GM18505 (cell line): ENCODE measurements at regions not wholly inside any gene's neighbourhood (a gene's known extent, or its start where the extent isn't known, plus 50 kb on each side); places are given as distances from the start of the nearest gene placed in this dataset.

ENCODE experiments used
- ATAC-seq: cut with Tn5 transposase; IDR thresholded peaks from one replicate; pipeline ENCODE4 v1.9.1; 2021; ENCODE audit not compliant: unreplicated experiment
- POLR2A ChIP-seq: IDR thresholded peaks from 4 replicates; pipeline ENCODE4 v1.6.1; 2011; ENCODE audit warnings: borderline replicate concordance; ENCODE audit not compliant: insufficient read depth, insufficient read length; ENCODE audit errors: extremely low read depth

DNA sequence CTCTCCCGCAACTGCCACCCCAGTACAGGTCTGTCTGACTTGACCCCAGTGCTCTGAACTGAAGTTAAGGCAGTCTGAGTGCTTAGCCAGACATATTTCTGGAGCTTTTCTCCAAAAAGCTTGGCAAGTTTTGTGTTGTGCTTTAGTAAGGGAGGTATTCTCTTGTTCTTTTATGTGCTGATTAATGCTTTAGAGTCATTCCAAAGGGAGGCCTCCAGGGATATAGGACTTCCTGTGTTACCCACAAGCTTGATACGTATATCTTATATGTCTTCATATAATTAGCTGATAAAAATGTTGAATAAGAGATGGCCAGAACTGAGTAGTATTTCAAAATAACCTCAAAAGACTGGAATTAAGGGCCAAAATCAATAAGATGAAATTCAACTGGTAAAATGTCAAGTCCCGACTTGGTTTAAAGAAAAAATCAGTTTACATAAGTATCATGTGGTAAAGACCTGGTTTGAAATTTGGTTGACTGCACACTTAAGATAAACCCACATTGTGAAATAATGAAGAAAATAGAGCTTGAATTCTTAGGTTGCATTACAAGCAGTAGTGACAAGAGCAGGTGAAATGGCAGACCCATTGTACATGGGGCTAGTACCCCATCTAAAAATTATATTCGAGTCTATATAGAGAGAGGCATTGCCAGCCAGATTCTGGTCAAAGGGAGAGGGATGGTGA lies 226.9 kb downstream of the SNX19 start:
- ATAC-seq, result no peak

GRCh38 chr11:130691581-130691980 lies 224.7 kb downstream of the SNX19 start:
- ATAC-seq, result no peak
- no peak for TF ChIP-seq POLR2A

More for the DNA sequence above, 226.9 kb downstream of the SNX19 start:
- TF ChIP-seq POLR2A, result no peak

- no peak for ATAC-seq
- TF ChIP-seq POLR2A, result no peak
Measured at GRCh38 chr11:130692220-130692619, 224.1 kb downstream of the SNX19 start.

- no peak for ATAC-seq
- TF ChIP-seq POLR2A, result no peak
Measured at GRCh38 chr11:130693543-130693942, 222.7 kb downstream of the SNX19 start.

GRCh38 chr11:130694488-130695045 lies 221.7 kb downstream of the SNX19 start:
- no peak for TF ChIP-seq POLR2A
- ATAC-seq, result no peak

- ATAC-seq, result no peak
- TF ChIP-seq POLR2A, result no peak
Measured at GRCh38 chr11:130698174-130698573, 218.1 kb downstream of the SNX19 start.

- TF ChIP-seq POLR2A, result no peak
Measured at GRCh38 chr11:130699561-130699960, 216.7 kb downstream of the SNX19 start.

DNA sequence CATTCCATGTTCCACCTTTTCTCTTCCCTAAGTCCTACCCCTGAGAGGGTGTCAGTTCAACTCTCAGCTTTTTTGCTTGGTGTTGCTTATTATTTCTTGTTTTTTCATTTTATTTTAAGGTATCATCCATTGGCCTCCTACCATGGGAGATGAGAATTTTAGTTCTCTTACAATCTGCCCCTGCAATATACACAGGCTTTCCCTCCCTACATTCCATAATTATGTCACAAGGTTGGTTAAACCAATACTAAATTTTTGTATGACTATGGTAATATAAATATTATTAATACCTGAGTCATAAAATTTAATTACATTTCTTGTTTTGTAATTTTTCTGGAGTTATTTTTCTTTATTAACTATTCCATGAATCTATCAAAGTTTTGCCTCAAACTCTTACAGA lies 216.2 kb downstream of the SNX19 start:
- TF ChIP-seq POLR2A, result no peak
- ATAC-seq, result no peak

More at GRCh38 chr11:130699561-130699960, 216.7 kb downstream of the SNX19 start:
- ATAC-seq, result no peak

DNA sequence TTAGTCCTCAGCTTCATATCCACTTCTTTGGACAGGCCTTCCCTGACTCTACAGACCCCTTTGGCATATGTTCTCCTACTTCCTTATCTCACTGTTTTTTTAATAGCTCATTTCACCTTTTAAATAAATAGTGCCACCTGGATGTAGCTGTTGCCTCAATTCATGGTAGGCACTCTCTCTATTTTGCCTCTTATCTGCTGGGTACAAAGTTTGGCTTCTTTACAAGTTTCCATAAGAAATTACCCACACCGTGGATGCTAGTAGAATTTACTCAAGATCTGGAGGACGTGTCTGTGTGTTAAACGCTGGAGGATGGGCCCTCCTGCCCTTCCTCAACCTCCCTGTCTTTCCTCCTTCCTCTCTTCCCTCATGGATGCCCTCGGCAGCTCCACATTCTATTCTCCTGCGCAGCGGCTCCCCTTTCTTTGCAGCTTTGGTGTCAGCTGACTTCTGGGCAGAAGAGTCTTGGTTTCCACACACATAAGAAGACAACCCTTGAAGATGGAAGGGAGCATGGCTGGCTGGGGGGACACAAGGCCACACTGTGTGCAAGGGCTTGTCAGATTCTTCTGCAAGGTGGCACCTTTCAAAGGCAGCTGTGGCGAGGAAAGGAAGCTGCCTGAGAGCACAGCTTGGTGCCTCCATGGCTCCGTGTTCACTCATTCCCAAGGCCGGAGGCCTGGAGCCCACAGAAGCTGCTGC lies 212.6 kb downstream of the SNX19 start:
- ATAC-seq, result no peak
- TF ChIP-seq POLR2A, result no peak

DNA sequence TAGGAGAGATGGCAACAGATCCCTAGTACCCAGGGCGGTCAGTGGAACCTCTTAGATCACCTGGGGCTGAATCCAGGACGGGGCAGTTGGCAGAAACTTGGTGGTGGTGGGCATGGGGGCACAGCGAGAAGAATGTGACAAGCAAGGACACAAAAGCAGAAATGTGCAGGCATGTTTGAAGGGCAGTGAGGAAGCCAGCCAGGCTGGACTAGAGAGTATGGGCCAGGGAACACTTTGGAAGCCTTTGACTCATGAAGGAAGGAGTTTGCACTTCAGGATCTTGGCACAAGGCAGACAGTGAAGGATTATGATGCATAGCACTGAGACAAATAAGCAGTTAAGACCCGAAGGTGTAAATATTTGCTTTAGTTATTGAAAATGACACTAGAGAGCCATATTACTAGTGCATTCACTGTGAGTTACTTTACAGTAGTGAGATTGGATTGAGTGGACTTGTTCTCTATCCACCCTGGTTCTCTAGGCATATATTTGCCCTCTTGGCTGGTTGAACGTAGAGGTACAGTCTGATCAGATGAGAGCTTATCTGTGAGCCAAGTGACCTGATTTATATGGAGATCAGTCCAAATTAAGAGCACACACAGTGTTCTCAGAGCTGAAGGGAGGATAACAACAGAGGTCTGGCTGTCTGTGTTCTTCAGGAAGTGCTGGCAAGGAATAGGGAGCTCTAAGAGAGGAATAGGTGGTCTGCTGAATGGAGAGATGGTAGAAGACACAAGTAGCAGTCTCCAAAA lies 210.4 kb downstream of the SNX19 start:
- ATAC-seq, result no peak
- TF ChIP-seq POLR2A, result no peak

GRCh38 chr11:130706572-130706971 lies 209.7 kb downstream of the SNX19 start:
- ATAC-seq, result no peak
- TF ChIP-seq POLR2A, result no peak

DNA sequence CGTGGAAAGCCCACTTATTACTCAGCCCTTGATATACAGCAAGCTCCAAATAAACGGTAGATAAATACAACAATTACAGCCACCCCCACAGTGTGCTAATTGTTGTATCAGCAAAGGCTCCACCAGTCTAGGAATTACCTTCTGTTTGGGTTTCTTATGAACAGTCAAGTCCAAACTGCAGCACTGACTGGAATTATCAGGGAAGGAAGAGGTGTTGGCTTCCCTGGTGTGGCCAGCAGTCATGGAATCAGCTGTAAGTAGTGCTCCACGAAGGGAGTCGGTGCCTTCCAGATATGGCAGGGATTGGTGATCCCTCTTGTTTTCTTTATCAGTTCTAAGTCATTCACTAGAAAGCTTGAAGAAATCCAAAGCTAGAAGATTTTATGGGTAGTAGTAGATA lies 209.1 kb downstream of the SNX19 start:
- no peak for ATAC-seq
- no peak for TF ChIP-seq POLR2A

DNA sequence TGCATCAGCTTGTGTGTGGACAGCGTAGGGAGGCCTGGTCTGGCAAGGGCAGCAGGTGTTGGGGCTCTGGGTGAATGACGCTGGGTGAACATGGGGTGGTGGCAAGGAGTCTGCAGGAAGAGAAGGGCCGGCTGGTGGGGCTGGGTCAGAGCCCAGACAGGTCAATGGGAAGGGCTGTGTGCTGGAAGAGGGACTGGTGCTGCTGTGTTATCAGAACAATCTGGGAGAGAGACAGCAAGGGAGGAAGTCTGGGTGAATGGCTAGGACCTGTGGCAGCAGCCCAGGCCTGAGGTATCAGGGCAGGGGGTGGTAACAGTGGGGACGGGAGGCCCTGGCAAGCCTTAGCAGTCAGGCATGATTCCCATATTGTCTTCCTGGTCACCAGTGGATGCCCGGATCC lies 206.7 kb downstream of the SNX19 start:
- TF ChIP-seq POLR2A, result no peak
- ATAC-seq, result no peak
